ENCODE measurements at regions not wholly inside any gene's neighbourhood (a gene's known extent, or its start where the extent isn't known, plus 50 kb on each side); places are given as distances from the start of the nearest gene placed in this dataset.

DNA sequence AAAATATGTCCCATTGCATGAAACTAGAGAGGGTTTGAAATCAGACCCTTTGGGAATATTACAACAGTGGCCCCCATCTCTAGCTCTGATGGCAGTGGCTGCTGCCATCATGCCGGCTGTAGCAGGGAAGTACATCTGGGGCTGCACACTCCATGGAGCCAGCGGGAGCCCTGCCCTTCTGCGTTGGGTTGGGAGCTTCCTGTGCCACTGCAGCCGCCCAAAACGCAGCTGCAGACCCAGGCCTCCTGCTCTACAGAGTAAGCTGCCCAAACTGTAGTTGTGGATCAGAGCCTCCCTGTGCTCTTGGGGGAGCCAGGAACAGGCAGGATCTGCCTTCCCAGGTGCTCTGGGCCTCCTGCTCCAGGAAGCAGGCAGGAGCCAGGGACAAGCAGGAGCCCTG lies 450.0 kb downstream of the HS3ST3B1 start:
- DNase-seq (ENCODE audit: low read depth) = no peak
- H3K4me3 ChIP-seq (ENCODE audit: low read length) = no peak overlapping the region
- TF ChIP-seq, protein P1, sequence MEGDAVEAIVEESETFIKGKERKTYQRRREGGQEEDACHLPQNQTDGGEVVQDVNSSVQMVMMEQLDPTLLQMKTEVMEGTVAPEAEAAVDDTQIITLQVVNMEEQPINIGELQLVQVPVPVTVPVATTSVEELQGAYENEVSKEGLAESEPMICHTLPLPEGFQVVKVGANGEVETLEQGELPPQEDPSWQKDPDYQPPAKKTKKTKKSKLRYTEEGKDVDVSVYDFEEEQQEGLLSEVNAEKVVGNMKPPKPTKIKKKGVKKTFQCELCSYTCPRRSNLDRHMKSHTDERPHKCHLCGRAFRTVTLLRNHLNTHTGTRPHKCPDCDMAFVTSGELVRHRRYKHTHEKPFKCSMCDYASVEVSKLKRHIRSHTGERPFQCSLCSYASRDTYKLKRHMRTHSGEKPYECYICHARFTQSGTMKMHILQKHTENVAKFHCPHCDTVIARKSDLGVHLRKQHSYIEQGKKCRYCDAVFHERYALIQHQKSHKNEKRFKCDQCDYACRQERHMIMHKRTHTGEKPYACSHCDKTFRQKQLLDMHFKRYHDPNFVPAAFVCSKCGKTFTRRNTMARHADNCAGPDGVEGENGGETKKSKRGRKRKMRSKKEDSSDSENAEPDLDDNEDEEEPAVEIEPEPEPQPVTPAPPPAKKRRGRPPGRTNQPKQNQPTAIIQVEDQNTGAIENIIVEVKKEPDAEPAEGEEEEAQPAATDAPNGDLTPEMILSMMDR (IDR thresholded peaks at IDR 0.05; ENCODE audit: insufficient read depth, low read depth, low read length, missing control alignments) = no peak

- TF ChIP-seq, protein P1 (IDR thresholded peaks at IDR 0.05; ENCODE audit: insufficient read depth, low read depth, low read length, missing control alignments) = no peak
- H3K4me3 ChIP-seq (ENCODE audit: low read length) = no peak overlapping the region
- no peak for DNase-seq (ENCODE audit: low read depth)
These were observed 448.4 kb downstream of the HS3ST3B1 start for GRCh38 chr17:14749269-14749668.

GRCh38 chr17:14748036-14748710 lies 447.3 kb downstream of the HS3ST3B1 start:
- peak; percentile 83 for DNase-seq (ENCODE audit: low read depth)
- H3K4me3 ChIP-seq (ENCODE audit: low read length) = no peak overlapping the region
- TF ChIP-seq, protein P1 (IDR thresholded peaks at IDR 0.05; ENCODE audit: insufficient read depth, low read depth, low read length, missing control alignments) = no peak

- TF ChIP-seq, protein P1 (IDR thresholded peaks at IDR 0.05; ENCODE audit: insufficient read depth, low read depth, low read length, missing control alignments) = no peak
- no peak overlapping the region for H3K4me3 ChIP-seq (ENCODE audit: low read length)
- no peak for DNase-seq (ENCODE audit: low read depth)
These were observed 446.7 kb downstream of the HS3ST3B1 start for GRCh38 chr17:14747603-14747950.

DNA sequence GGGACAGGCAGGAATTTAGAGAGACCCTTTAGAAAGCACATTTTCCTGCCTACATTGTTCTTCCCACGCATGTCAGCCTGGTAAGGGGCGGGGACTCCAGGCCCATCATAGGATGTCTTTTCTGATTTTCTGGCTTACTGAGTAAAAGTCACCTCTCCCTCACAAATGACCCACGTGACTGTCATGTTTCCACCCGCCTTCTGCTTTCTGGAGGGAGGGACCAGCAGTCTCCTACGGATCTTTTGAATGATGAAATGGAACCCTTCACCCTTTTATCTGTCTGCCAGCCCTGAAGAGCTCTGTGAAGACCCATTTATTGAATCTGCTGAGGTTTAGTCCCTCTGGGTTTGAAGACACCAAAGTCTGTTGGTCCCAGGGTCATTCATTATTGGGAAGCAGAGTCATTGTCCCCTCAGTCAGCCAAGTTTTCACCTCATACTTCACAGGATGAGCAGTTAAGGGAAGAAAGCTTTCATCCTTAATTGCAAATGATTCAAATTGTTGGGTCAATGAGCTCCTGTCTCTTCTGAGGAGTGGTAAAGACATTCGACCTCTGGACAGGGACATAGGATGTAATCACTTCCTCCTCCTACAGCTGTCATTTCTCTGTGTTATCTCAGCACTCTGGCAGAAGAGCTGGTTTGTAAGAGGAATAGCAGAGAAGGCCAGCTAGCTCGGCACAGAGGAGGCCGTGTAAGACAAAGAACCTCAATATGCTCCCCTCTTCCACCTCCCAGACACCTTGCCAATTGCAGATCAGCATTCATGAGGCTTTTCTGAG lies 446.1 kb downstream of the HS3ST3B1 start:
- TF ChIP-seq, protein P1 (IDR thresholded peaks at IDR 0.05; ENCODE audit: insufficient read depth, low read depth, low read length, missing control alignments) = no peak
- no peak overlapping the region for H3K4me3 ChIP-seq (ENCODE audit: low read length)
- no peak for DNase-seq (ENCODE audit: low read depth)

DNA sequence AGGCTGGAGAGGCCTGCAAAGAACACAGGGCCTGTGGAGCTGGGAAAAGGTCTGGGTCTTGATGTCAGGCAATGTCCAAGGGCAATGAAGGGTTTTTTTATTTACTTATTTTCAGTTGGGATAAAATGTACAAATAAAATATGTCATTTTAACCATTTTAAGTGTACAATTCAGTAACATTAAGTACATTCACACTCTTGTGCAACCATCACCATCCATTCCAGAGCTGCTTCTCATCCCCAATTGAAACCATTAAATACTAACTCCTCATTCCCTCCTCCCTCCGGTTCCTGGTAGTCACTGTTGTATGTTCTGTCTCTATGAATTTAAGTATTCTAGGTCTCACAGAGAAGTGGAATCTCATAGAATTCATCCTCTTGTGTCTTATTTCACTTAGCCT lies 444.7 kb downstream of the HS3ST3B1 start:
- DNase-seq (ENCODE audit: low read depth) = peak; percentile 51
- no peak overlapping the region for H3K4me3 ChIP-seq (ENCODE audit: low read length)
- TF ChIP-seq, protein P1 (IDR thresholded peaks at IDR 0.05; ENCODE audit: insufficient read depth, low read depth, low read length, missing control alignments) = no peak
